HG03060 (cell line): ENCODE measurements at regions not wholly inside any gene's neighbourhood (a gene's known extent, or its start where the extent isn't known, plus 50 kb on each side); places are given as distances from the start of the nearest gene placed in this dataset.
"Not testable (repeated sequence)": the region's sequence is repeated elsewhere in the genome, so short reads cannot be mapped to it uniquely, and the experiment has no call there.

Source experiments
- ATAC-seq: cut with Tn5 transposase; IDR thresholded peaks from one replicate; pipeline ENCODE4 v1.9.1; 2021; ENCODE audit warnings: low read depth, moderate number of reproducible peaks; ENCODE audit not compliant: unreplicated experiment

DNA sequence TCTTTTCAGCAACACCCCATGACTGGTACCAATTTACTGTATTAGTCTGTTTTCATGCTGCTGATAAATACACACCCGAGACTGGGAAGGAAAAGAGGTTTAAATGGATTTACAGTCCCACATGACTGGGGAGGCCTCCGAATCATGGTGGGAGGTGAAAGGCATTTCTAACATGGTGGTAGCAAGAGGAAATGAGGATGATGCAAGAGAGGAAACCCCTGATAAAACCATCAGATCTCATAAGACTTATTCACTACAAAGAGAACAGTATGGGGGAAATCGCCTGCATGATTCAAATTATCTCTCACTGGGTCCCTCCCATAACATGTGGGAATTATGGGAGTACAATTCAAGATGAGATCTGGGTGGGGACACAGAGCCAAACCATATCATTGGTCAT is 393.6 kb downstream of the PTPRC start:
- ATAC-seq, result not testable (repeated sequence)

DNA sequence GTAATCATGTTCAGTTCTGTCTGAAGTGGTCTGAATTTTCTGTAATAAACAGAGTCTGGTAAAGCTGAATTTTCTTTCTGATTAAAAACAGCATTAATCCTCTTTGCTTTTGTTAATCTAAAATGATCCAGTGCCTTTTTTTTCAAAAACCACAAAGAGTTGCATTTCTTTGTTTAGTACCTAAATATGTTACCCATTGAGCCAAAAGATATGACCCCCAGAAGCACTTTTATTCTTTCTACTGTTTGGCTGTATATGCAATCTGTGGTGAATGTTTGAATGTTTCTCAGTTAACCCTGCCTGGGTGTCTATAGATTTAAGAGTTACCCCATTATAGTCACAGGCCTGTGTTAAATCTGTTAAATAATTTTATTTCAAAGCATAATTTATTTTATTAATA is 394.8 kb downstream of the PTPRC start:
- no peak for ATAC-seq

DNA sequence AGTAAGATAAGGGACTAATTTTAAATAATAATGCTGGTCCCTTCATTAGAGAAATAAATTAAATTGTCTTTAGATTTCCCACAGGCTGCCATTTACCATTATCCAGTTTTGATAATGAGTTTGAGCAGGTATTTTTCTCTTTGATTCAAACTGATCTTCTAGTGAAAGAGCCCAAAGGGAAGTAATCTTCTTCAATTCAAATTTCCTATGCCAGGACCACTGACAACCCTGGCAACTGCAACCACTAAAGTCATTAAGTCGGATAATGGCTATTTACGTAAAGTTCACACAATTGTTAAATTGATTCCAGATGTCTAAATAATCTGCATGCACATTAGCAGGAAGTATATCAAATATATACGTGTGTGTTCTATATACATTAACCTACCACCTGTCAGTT is 399.3 kb downstream of the PTPRC start:
- no peak for ATAC-seq

DNA sequence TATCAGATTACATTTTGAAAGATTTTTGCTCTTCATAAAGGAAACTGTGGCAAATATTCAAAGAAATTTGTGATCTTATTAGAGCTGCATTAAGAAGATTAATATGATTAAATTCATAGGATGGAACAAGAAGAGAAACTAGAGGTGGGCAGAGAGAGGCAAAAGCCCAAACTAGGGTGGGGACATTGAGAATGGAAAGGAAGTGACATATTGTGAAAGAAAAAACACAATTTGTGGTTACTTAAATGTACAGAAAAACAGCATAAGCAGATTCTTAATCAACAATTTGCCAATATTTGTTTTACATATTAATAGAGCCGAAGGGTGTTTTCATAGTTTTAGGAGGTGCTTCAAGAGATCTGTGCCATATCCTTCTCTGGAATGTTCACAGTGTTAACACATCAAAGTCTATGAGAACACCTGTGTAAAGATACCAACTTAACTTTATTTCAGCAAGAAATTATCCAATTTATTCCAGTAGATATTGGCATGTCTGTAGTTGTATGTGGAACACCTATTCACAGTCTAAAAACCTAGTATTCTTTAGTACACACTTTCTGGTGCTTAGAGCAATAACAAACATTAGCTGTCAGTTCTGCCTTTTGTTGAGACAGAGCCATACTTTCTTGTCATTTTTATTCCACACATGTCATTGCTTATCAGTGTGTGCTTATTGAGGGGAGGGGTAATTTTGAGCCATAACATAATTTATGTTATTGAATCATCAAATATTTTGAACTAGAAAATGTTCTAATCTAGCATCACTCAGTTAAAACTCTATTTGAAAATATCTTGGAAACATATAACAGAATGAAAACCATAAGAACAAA is 401.5 kb downstream of the PTPRC start:
- ATAC-seq, result no peak

DNA sequence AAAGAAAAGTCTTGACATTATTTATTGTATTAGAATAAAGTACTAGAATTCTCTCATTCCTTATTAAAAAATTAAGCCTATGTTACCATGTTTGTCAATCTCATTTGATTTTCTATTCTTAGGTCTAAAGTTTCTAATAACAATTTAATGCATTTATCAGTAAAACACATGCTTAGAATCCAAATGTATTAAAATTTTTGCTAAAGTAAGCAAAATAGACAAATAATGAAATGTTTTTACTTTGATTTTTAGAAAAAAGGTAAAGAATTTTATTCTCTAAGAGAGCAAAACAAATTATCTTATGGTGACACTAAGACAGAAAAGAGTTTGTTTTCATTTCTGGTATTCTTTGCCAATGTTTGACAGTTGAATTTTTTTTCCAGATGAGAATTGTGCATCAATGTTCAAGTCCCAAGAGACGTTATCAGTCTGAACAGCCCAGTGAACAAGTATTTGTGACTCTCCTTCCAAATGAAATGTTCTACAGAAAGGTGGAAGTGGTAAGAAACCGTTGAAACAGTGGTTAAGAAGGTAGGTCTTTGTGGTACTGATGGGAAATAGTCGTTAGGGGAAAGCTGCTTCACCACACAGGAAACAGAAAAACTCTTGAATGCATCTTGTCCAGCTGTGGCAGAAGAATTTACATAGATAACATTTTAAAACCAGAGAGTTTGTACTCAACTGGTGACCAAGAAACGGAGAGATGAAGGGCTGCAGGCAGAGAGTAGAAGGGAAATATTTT is 402.5 kb downstream of the PTPRC start:
- peak; percentile 96 for ATAC-seq

DNA sequence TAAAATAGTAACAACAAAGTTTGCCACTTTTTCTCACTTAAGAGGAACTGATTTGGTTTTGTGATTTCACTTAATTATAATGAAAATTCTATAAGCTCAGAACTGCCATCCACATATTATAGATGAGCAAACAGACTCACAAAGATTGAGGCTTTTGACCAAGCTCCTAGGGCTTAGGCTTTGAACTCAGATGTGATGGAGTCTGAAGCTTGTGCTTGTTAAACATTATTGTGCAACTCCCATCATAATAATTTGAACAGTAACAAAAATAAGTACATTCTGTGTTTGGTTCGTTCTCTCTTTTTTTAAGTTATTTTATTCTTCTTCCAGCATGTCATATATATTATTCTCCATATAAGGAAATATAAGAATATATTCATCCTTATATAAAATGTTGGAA is 403.4 kb downstream of the PTPRC start:
- no peak for ATAC-seq

DNA sequence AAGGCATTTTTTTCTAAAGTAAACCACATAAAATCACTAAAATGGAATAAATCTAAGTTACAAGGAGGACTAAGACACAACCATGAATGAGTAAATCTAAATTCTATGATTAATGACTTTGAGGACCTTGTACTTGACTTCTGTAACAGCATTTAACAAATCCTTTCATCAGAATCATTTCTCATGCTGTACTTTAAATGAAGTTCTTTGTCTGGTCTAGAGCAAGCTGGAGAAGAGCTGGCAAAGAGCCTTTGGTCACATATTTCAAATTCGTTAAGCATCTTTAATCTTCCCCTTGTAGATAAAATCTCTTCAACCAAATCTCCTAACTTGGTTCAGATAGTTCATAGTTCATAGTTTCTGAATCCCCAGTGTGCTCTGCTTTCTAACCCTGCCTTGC is 405.4 kb downstream of the PTPRC start:
- no peak for ATAC-seq

DNA sequence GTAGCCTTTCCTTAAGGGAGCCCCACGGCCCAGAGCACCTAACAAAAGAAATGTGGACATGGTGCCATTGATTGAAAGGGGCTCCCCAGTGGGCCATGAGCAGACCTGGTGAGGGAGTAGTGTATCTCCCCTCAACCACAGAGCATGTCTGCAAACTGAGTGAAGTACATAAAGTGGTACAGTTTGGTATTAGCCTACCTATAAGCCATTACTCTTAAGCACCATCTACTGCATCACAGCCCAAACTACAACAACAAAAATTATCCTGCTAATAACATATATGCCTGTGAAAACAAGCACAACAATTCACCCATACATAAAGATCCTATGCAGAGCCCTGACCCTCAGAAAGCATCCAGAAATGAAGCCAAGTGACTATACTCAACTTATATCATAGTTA is 407.8 kb downstream of the PTPRC start:
- ATAC-seq, result no peak

DNA sequence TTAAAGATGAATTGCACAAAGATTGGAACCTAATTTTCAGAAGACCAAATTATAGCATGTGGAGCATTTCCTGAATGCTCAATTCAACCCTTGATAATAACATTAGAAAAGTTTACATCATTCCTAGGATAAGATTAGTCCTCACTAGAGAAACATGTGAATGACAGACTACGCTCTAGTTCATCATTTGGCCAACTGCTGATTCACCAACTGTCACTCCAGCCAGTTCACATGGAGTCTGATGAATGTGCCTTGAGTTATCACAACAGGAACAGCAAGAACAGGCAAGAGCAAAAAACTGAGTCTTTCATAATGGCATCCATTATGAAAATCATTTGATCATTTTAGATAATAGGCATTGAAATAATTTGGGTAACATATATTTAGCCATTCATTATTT is 415.9 kb downstream of the PTPRC start:
- no peak for ATAC-seq

DNA sequence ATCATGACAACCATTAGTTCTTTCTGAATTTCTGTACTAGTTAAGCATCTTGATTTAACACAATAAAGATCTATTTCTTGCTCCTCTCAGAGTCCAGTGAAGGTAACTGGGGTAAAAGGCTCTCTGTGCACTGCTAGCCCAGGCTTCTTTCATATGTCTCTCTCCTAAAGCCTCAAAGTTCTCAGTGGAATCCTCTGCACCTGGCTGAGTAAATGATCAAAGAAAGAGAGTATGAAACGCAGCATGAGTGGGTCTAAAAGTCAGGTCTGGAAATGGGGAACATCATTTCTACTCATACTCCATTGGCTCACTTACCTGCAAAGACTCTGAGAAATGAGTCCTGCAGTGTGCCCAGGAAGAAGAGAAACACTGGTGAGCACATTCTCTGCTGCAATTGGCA is 418.5 kb downstream of the PTPRC start:
- ATAC-seq, result no peak

DNA sequence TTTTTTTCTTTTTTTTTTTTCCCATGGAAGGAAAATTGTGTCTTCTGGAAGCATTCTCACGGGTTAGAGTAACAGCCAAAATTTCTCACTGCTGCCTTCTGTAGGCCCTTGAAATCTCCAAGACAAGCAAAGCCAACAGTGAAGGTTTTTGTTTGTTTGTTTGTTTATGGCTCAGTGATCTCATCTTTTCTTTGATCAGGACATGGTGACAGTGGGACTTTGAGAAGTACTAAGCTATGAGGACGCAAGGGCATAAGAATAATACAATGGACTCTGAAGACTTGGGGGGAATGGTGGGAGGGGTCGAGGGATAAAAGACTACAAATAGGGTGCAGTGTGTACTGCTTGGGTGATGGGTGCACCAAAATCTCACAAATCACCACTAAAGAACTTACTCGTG is 419.4 kb downstream of the PTPRC start:
- no peak for ATAC-seq

DNA sequence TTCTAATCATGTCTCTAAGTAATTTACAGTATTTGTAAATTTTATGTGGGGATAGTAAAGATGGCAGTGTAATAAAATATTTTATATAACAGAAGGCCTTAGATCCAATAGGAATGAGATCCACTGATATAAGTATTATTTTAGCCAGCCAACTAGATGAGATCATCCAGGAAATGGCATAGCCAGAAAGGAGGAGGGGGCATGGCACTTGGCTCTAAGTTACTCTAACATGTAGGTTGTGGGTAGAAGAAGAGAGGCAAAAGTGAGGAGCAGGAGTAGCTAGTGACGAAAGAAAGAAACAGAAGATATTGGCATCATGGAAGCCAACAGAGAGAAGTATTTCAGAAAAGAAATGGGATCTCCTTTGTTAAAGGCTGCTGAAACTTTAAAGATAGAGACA is 426.1 kb downstream of the PTPRC start:
- ATAC-seq, result no peak

DNA sequence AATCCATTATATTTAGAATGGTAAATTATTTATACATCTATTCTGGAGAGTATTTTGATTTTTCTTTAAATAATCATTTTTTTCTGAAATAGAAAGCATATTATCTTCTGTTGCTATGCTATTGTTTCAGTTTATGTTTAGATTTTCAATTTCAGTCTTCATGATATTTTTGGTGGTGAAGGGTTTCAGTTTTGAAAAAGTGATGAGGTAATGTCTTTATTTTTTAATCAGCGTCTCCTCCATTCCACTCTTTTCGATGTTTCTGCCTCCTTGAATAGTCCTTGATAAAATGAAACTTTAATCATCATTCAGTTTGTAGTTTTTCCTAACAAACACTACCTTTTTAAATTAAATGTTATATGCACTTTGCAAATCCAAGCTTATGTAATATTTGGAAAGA is 428.6 kb downstream of the PTPRC start:
- ATAC-seq, result peak; percentile 54

DNA sequence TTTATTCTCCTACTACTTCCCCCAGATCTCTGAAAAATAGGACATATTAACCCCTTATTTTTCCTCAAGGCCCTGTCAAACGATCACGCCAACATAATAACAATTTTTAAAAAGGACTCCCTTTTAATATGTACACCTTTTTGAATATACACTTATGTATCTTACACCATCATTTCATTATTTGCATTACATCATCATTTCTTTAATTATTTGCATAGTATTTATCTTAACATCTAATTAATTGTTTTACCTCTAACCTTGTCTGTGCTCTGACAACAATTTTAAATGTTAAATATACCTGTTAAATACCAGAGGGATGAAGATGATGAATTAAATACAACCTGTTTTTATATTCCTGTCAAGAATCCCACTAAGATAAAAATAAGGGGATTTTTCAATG is 432.2 kb downstream of the PTPRC start:
- no peak for ATAC-seq

DNA sequence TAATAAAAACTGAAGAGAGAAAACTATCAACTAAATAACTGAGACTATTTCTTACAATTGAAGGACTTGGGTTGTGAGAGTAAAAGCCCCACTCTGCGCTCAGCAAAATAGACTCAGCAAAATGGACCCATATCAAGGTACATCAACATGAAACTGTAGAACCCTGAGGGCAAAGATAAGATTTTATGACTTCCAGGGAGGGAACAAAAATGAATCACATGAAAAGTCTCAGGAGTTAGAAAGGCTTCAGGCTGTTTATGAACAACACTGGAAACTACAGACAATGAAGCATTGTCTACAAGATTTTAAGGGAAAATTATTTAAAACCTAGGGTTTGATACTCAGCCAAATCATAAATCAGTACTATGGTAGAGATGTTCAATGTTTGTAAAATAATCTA is 434.3 kb downstream of the PTPRC start:
- no peak for ATAC-seq

DNA sequence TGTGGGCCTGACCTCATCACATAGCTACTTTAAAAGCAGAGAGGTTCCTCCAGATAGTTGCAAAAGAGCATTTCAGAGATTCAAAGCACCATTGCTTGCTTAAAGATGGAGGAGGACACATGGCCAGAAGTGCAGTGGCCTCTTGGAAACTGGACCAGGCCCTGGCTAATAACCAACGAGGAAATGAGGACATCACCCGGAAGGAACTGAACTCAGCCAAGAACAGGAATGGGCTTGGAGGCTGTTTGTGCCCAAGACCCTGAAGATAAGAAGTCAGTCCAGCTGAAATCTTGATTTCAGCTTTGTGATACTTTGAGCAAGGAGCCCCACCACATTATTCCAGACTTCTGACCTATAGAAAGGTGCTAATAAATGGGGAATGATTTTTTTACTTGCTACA is 437.0 kb downstream of the PTPRC start:
- no peak for ATAC-seq

DNA sequence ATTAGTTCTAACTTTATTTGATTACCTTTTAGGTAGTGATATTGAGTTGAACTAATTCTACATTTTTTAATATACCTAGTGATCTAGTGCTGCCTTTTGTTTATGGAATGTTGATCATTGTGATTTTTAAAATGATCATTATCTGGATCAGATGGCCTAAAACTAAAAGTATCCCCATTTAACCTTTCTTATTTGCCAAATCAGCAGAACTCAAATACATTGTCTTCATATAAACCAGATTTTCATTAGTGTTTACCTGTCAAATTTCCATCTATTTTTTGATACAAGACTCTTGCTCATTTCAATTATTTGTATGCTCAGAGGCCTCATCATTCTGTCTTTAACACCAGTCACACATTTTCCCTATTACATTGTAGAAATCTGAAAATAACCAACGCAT is 441.2 kb downstream of the PTPRC start:
- ATAC-seq, result no peak

DNA sequence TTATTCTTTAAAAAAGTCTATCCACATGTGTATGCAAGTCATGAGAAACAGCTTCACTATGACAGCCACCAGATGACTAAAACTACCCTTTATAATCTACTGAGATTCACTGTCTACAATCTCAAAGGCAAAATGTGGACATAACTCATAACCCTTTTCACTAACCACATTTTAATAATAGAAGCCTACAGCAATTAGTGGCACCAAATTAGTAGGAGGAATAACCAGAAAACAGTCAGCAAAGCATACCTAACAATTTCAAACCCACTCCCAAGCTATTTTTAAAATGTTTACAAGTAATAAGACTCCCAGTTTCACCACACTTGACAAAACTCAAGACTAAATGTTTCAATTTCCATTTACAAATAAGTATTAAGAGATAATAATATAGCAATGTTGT is 442.9 kb downstream of the PTPRC start:
- ATAC-seq, result peak; percentile 73

DNA sequence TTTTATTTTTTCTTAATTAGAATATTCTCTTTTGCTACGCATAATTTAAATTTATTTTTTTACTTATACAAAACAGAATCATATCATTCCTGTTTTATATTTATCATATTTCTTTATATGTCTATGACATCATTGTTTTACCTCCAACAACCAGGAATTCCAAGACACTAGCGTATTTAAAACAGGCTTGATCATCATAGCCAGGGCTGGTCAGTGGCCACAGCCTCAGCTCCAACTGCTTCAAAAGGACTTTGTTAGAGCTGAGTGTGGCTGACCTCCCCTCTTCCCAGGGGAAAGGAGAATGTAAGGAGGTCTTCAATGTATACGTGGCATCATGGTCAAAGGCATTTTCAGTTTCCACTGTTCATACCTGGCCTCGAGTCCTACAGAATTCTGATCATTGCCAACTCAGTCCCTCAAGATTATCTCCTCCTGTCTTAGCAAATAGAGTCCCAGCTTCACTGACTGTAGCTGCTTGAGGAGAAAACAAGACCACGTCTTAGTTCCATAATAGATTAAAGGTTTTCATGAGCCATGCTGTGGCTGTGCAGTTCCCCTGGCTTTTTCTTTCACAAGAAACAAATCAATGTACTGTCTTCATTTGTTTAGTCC is 444.0 kb downstream of the PTPRC start:
- no peak for ATAC-seq

DNA sequence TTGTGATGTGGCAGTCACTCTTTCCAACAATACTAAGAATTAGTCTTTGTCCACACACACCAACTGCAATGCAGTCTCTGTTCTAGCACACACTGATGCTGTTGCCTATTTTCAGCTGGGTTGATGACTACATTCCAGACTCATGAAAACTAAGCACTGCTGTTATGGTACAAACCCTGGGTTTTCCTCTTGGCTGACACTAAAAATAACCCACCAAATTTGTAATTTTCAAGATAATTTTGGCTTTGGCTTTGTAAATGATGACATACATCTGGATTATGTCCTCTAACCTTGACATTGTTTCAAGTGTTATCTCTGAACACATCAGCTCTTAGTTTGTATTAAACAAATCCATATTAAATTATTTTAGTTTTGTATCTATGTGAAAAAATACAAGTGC is 444.8 kb downstream of the PTPRC start:
- no peak for ATAC-seq

DNA sequence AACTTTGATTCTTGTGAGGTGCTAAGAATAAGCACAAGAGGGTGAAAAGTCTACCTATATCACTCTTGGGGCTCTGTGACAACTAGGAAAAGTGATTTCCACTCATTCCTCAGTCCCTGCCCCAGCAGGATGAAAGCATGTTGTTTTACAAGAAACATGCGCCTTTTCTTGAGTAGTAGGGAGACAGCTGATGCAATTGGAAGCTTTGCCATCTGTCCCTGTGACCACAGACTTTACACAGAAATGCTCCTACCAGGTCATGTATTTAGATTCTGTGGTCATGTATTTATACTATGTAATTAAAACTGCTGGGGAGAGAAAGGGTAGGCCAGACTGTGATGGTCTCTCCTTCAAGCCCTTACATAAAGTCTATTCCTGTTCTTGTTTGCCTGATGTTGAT is 445.5 kb downstream of the PTPRC start:
- no peak for ATAC-seq

DNA sequence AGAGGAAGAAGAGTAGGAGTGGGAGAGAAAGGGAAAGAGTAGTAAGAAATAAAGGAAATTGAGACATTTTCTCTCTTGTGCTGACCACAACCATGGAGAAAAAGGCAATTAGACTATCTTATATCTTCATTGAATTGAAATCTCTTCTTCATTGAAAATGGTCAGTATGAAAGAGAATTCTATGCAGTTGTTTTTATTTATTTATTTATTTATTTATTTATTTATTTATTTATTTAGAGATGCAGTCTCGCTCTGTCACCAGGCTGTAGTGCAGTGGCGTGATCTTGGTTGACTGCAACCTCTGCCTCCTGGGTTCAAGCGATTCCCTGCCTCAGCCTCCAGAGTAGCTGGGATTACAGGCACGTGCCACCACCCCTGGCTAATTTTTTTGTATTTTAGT is 447.1 kb downstream of the PTPRC start:
- no peak for ATAC-seq
